ENCODE measurements at regions not wholly inside any gene's neighbourhood (a gene's known extent, or its start where the extent isn't known, plus 50 kb on each side); places are given as distances from the start of the nearest gene placed in this dataset.

DNA sequence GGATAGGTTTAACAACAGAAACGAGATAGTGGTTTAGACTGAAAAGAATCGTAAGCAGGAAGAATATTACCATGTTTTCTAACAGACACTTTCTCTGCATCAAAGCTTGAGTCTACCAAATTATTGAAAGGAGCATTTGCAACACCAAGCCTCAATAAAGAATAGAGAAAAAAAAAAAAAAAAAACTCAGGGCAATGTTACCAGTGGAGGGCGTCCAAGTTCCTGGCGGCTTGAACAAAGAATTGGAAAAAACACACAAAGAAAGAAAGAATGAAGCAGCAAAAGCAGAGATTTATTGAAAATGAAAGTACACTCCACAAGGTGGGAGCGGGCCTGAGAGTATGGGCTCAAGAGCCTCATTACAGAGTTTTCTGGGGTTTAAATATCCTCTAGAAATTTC is 686.5 kb upstream of the ADGRL2 start:
- TF ChIP-seq CTCF (IDR thresholded peaks at IDR 0.05) (no peak), POLR2AphosphoS5 (IDR thresholded peaks at IDR 0.05) (no peak), POLR2A (IDR thresholded peaks at IDR 0.05) (no peak)

Data from breast epithelium (tissue), 3 donors.